GM23338 (cell line): ENCODE measurements at regions not wholly inside any gene's neighbourhood (a gene's known extent, or its start where the extent isn't known, plus 50 kb on each side); places are given as distances from the start of the nearest gene placed in this dataset.

Source experiments
- ATAC-seq: fragments of 200-7000 bp; cut with Tn5 transposase; 3 replicates; pipeline ENCODE4 v1.9.1; 2020
- DNase-seq: peaks from one replicate; pipeline ENCODE4 v3.0.0-alpha.2; 2015; ENCODE audit warnings: low spot score
- H2AFZ ChIP-seq: fragments of 200-600 bp; sonication (generic); 2 replicates; pipeline ENCODE4 v1.8.0; 2016; ENCODE audit warnings: antibody characterized with exemption, mild to moderate bottlenecking, moderate library complexity
- H3F3A ChIP-seq: fragments of 200-600 bp; sonication (generic); replicated peaks from 2 replicates; pipeline ENCODE4 v1.8.0; 2017; ENCODE audit warnings: antibody characterized with exemption, mixed run types, low read depth
- H3K27ac ChIP-seq: fragments of 200-600 bp; sonication (generic); 2 replicates; pipeline ENCODE4 v1.6.1; 2016; ENCODE audit warnings: low read depth
- H3K27me3 ChIP-seq: fragments of 200-600 bp; sonication (generic); 2 replicates; pipeline ENCODE4 v1.8.0; 2016; ENCODE audit warnings: mild to moderate bottlenecking, mixed run types, moderate library complexity; ENCODE audit not compliant: insufficient read depth
- H3K36me3 ChIP-seq: fragments of 200-600 bp; sonication (generic); 2 replicates; pipeline ENCODE4 v1.8.0; 2016; ENCODE audit warnings: mild to moderate bottlenecking; ENCODE audit not compliant: insufficient read depth
- H3K4me1 ChIP-seq: fragments of 200-600 bp; sonication (generic); 2 replicates; pipeline ENCODE4 v1.8.0; 2016; ENCODE audit warnings: mild to moderate bottlenecking, moderate library complexity; ENCODE audit not compliant: insufficient read depth
- H3K4me2 ChIP-seq: fragments of 200-600 bp; sonication (generic); 2 replicates; pipeline ENCODE4 v1.7.1; 2017; ENCODE audit warnings: mixed run types
- H3K4me3 ChIP-seq: fragments of 200-600 bp; sonication (generic); 2 replicates; pipeline ENCODE4 v1.6.1; 2016; ENCODE audit warnings: mixed run types
- H3K79me2 ChIP-seq: fragments of 200-600 bp; sonication (generic); replicated peaks from 2 replicates; pipeline ENCODE4 v1.8.0; 2017; ENCODE audit warnings: mild to moderate bottlenecking; ENCODE audit not compliant: insufficient read depth
- H3K9me2 ChIP-seq: fragments of 200-600 bp; sonication (generic); 2 replicates; pipeline ENCODE4 v1.8.0; 2017; ENCODE audit not compliant: insufficient read depth
- H4K20me1 ChIP-seq: fragments of 200-600 bp; sonication (generic); replicated peaks from 2 replicates; pipeline ENCODE4 v1.8.0; 2017; ENCODE audit warnings: mild to moderate bottlenecking; ENCODE audit not compliant: insufficient read depth
- H3K27ac Mint-ChIP-seq: 2 replicates; pipeline ENCODE4 v1.8.0; 2020; ENCODE audit warnings: inconsistent platforms, mild to moderate bottlenecking, moderate library complexity, mixed read lengths
- H3K27me3 Mint-ChIP-seq: 3 replicates; pipeline ENCODE4 v1.8.0; 2022; ENCODE audit warnings: low read depth, mild to moderate bottlenecking, moderate library complexity, mixed read lengths, inconsistent platforms; ENCODE audit not compliant: insufficient read depth, poor library complexity
- H3K36me3 Mint-ChIP-seq: 3 replicates; pipeline ENCODE4 v1.8.0; 2021; ENCODE audit warnings: low read depth, mild to moderate bottlenecking, inconsistent platforms, moderate library complexity, mixed read lengths
- H3K4me1 Mint-ChIP-seq: 3 replicates; pipeline ENCODE4 v1.8.0; 2020; ENCODE audit warnings: mild to moderate bottlenecking, inconsistent platforms, mixed read lengths
- H3K4me3 Mint-ChIP-seq: 3 replicates; pipeline ENCODE4 v1.8.0; 2021; ENCODE audit warnings: moderate library complexity, mild to moderate bottlenecking, inconsistent platforms, mixed read lengths
- H3K9me3 Mint-ChIP-seq: 3 replicates; pipeline ENCODE4 v1.8.0; 2020; ENCODE audit warnings: moderate library complexity, mild to moderate bottlenecking, inconsistent platforms, mixed read lengths
- EZH2 ChIP-seq: fragments of 200-600 bp; sonication (generic); IDR thresholded peaks from one replicate; pipeline ENCODE4 v1.8.0; 2017; ENCODE audit warnings: antibody characterized with exemption, mild to moderate bottlenecking, low read depth; ENCODE audit not compliant: unreplicated experiment
- EZH2phosphoT487 ChIP-seq: fragments of 200-600 bp; sonication (generic); IDR thresholded peaks from one replicate; pipeline ENCODE4 v1.8.1; 2018; ENCODE audit warnings: antibody characterized with exemption; ENCODE audit not compliant: unreplicated experiment
- JUNB ChIP-seq: IDR thresholded peaks from one replicate; pipeline ENCODE4 v1.6.1; 2016; ENCODE audit warnings: antibody characterized with exemption; ENCODE audit not compliant: unreplicated experiment
- NANOG ChIP-seq: IDR thresholded peaks from 2 replicates; pipeline ENCODE4 v1.6.1; 2016; ENCODE audit warnings: antibody characterized with exemption, borderline replicate concordance
- POLR2AphosphoS5 ChIP-seq: IDR thresholded peaks from 2 replicates; pipeline ENCODE4 v1.6.1; 2016; ENCODE audit warnings: antibody characterized with exemption, low read depth
- STAT1 ChIP-seq: IDR thresholded peaks from one replicate; pipeline ENCODE4 v1.6.1; 2016; ENCODE audit warnings: antibody characterized with exemption; ENCODE audit not compliant: unreplicated experiment
- ZNF114 ChIP-seq: fragments of 250-450 bp; sonication (Bioruptor Pico); IDR thresholded peaks from 2 replicates; pipeline ENCODE4 v1.5.0; 2020; ENCODE audit warnings: mild to moderate bottlenecking, moderate library complexity
- ZNF331 ChIP-seq: fragments of 250-450 bp; sonication (Bioruptor Pico); IDR thresholded peaks from 2 replicates; pipeline ENCODE4 v1.5.0; 2020; ENCODE audit warnings: low read depth, mild to moderate bottlenecking, moderate library complexity
- TF ChIP-seq, protein P1 (sequence below): IDR thresholded peaks from 2 replicates; pipeline ENCODE4 v1.6.1; 2016; ENCODE audit warnings: antibody characterized with exemption
- TF ChIP-seq, protein P2 (sequence below): IDR thresholded peaks from one replicate; pipeline ENCODE4 v1.6.1; 2018; ENCODE audit warnings: antibody characterized with exemption; ENCODE audit not compliant: unreplicated experiment
- TF ChIP-seq, protein P3 (sequence below): fragments of 250-450 bp; sonication (Bioruptor Pico); IDR thresholded peaks from 2 replicates; pipeline ENCODE4 v1.5.0; 2020; ENCODE audit warnings: mild to moderate bottlenecking, moderate library complexity

DNA sequence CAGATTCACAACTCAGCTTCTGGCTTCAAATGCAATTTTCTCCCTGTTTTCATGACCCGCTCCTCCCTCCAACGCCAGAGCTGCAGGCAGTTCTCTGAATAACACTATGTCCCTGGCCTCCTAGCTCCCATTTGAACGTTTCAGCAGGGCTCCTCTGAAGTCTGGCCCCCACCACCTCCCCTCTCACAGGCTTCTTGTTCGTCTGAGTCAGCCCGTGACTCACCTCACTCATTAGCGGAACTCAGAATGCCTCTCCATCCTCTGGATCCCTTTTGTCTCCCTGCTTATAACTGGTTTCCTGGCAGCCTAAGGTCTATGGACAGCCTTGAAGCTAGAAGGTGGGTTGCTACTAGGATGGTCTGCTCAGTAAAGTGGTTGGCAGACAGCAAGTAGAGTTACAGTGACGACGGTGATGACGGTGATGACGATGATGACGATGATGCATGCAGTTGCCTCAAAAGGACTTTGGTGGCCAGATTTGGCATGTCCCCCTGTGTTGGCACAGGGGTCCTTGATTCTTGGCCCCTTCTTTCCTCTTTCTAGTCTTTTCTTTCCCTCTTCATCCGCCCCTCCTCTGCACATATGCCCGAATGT lies 83.3 kb upstream of the MKLN1 start:
- TF ChIP-seq, protein P1, sequence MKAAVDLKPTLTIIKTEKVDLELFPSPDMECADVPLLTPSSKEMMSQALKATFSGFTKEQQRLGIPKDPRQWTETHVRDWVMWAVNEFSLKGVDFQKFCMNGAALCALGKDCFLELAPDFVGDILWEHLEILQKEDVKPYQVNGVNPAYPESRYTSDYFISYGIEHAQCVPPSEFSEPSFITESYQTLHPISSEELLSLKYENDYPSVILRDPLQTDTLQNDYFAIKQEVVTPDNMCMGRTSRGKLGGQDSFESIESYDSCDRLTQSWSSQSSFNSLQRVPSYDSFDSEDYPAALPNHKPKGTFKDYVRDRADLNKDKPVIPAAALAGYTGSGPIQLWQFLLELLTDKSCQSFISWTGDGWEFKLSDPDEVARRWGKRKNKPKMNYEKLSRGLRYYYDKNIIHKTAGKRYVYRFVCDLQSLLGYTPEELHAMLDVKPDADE: no peak
- TF ChIP-seq ZNF331 (CRISPR knock-in tag) (no peak), STAT1 (no peak), EZH2 (no peak), EZH2phosphoT487 (no peak), NANOG (no peak), ZNF114 (CRISPR knock-in tag) (no peak), POLR2AphosphoS5 (no peak), JUNB (no peak)
- TF ChIP-seq, protein P2, sequence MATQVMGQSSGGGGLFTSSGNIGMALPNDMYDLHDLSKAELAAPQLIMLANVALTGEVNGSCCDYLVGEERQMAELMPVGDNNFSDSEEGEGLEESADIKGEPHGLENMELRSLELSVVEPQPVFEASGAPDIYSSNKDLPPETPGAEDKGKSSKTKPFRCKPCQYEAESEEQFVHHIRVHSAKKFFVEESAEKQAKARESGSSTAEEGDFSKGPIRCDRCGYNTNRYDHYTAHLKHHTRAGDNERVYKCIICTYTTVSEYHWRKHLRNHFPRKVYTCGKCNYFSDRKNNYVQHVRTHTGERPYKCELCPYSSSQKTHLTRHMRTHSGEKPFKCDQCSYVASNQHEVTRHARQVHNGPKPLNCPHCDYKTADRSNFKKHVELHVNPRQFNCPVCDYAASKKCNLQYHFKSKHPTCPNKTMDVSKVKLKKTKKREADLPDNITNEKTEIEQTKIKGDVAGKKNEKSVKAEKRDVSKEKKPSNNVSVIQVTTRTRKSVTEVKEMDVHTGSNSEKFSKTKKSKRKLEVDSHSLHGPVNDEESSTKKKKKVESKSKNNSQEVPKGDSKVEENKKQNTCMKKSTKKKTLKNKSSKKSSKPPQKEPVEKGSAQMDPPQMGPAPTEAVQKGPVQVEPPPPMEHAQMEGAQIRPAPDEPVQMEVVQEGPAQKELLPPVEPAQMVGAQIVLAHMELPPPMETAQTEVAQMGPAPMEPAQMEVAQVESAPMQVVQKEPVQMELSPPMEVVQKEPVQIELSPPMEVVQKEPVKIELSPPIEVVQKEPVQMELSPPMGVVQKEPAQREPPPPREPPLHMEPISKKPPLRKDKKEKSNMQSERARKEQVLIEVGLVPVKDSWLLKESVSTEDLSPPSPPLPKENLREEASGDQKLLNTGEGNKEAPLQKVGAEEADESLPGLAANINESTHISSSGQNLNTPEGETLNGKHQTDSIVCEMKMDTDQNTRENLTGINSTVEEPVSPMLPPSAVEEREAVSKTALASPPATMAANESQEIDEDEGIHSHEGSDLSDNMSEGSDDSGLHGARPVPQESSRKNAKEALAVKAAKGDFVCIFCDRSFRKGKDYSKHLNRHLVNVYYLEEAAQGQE: no peak
- TF ChIP-seq, protein P3, sequence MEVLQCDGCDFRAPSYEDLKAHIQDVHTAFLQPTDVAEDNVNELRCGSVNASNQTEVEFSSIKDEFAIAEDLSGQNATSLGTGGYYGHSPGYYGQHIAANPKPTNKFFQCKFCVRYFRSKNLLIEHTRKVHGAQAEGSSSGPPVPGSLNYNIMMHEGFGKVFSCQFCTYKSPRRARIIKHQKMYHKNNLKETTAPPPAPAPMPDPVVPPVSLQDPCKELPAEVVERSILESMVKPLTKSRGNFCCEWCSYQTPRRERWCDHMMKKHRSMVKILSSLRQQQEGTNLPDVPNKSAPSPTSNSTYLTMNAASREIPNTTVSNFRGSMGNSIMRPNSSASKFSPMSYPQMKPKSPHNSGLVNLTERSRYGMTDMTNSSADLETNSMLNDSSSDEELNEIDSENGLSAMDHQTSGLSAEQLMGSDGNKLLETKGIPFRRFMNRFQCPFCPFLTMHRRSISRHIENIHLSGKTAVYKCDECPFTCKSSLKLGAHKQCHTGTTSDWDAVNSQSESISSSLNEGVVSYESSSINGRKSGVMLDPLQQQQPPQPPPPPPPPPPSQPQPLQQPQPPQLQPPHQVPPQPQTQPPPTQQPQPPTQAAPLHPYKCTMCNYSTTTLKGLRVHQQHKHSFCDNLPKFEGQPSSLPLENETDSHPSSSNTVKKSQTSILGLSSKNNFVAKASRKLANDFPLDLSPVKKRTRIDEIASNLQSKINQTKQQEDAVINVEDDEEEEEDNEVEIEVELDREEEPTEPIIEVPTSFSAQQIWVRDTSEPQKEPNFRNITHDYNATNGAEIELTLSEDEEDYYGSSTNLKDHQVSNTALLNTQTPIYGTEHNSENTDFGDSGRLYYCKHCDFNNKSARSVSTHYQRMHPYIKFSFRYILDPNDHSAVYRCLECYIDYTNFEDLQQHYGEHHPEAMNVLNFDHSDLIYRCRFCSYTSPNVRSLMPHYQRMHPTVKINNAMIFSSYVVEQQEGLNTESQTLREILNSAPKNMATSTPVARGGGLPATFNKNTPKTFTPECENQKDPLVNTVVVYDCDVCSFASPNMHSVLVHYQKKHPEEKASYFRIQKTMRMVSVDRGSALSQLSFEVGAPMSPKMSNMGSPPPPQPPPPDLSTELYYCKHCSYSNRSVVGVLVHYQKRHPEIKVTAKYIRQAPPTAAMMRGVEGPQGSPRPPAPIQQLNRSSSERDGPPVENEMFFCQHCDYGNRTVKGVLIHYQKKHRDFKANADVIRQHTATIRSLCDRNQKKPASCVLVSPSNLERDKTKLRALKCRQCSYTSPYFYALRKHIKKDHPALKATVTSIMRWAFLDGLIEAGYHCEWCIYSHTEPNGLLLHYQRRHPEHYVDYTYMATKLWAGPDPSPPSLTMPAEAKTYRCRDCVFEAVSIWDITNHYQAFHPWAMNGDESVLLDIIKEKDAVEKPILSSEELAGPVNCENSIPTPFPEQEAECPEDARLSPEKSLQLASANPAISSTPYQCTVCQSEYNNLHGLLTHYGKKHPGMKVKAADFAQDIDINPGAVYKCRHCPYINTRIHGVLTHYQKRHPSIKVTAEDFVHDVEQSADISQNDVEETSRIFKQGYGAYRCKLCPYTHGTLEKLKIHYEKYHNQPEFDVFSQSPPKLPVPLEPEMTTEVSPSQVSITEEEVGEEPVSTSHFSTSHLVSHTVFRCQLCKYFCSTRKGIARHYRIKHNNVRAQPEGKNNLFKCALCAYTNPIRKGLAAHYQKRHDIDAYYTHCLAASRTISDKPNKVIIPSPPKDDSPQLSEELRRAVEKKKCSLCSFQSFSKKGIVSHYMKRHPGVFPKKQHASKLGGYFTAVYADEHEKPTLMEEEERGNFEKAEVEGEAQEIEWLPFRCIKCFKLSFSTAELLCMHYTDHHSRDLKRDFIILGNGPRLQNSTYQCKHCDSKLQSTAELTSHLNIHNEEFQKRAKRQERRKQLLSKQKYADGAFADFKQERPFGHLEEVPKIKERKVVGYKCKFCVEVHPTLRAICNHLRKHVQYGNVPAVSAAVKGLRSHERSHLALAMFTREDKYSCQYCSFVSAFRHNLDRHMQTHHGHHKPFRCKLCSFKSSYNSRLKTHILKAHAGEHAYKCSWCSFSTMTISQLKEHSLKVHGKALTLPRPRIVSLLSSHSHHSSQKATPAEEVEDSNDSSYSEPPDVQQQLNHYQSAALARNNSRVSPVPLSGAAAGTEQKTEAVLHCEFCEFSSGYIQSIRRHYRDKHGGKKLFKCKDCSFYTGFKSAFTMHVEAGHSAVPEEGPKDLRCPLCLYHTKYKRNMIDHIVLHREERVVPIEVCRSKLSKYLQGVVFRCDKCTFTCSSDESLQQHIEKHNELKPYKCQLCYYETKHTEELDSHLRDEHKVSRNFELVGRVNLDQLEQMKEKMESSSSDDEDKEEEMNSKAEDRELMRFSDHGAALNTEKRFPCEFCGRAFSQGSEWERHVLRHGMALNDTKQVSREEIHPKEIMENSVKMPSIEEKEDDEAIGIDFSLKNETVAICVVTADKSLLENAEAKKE (CRISPR knock-in tag): no peak

More for the DNA sequence above, 83.3 kb upstream of the MKLN1 start:
- Histone ChIP-seq H3K4me1 (peaks cover 8% of the 10 kb centered on the region), H3F3A (no peaks in the 10 kb centered on the region), H3K27ac (no peak overlapping the region), H4K20me1 (no peaks in the 10 kb centered on the region), H3K4me3 (no peak overlapping the region), H2AFZ (0 out of 2 replicates have a peak overlapping the region, but pooled peaks have one; percentile 52), H3K36me3 (no peaks in the 10 kb centered on the region), H3K79me2 (no peaks in the 10 kb centered on the region), H3K27me3 (no peaks in the 10 kb centered on the region), H3K9me2 (no peaks in the 10 kb centered on the region), H3K4me2 (0 out of 2 replicates have a peak overlapping the region, but pooled peaks have one; percentile 31)
- peak; percentile 79 for ATAC-seq
- Mint-ChIP-seq H3K27me3 (peaks cover 6% of the 10 kb centered on the region), H3K9me3 (no peaks in the 10 kb centered on the region), H3K27ac (no peak overlapping the region), H3K4me1 (peaks cover 9% of the 10 kb centered on the region), H3K4me3 (no peak overlapping the region), H3K36me3 (no peaks in the 10 kb centered on the region)
- peak; percentile 9 for DNase-seq
